NAMALWA (cell line): ENCODE measurements at regions not wholly inside any gene's neighbourhood (a gene's known extent, or its start where the extent isn't known, plus 50 kb on each side); places are given as distances from the start of the nearest gene placed in this dataset.
"Not testable (repeated sequence)": the region's sequence is repeated elsewhere in the genome, so short reads cannot be mapped to it uniquely, and the experiment has no call there.

Experiments
- DNase-seq: peaks from one replicate; pipeline ENCODE4 v3.0.0-alpha.2; 2015; ENCODE audit warnings: low spot score

DNA sequence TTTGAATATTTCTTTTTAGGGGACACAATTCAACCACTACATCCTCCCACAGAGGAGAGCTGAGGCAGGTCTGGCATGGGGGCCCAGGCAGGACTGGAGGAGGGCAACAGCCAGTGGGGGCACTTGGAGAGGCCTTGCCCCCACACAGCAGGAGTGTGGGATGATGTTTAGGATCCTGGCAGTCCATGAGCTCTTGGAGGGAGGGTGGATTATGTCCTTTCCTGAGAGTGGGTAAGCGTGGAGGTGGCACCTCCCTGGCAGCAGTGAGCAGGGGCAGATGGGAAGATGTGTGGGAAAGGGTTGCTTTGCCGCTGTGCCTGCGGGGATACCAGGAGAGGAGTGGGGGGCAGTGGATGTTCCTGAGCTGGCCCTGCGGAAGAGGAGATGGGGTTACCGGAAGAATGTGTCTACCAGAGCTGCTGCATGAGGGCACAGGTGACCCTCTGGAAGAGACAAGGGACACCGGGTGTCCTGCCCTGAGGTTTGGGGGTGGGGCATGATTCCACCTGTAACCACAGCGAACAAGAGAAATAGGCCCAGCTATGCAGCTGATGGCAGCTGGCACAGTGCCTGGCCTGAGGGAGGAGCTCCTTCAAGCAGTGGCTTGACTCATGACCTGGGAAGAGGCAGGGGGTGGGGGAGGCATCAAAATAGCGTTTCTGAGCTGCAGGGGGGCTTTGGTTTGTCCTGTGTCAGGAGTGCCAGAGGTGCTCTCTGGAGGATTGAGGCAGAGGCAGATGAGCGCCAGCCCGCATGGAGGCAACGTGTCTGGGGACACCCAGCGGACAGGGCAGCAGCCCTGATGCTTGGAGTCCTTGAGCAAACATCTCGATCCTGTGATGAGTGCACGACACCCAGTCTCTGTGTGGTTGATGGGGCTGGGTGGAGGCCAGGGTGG is 123.9 kb upstream of the TMPRSS2 start:
- DNase-seq = no peak

DNA sequence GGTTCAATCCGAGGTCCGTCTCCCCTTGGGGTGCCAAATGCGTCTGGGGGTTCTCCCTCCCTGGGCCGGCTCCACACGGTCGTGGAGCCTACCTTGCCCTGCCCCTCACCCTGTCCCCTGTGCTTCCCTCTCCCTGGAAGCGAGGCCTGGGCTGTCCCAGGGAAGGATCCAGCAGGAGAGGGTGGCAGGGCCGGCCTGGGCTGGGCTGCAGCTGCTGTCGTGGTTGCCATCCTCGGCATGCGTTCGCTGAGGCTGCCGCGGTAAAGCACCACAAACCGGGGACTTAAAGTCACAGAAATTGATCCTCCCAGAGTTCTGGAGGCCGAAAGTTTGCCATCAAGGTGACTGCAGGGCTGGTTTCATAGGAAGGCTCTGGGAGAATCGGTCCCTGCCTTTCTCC is 123.0 kb upstream of the TMPRSS2 start:
- no peak for DNase-seq

DNA sequence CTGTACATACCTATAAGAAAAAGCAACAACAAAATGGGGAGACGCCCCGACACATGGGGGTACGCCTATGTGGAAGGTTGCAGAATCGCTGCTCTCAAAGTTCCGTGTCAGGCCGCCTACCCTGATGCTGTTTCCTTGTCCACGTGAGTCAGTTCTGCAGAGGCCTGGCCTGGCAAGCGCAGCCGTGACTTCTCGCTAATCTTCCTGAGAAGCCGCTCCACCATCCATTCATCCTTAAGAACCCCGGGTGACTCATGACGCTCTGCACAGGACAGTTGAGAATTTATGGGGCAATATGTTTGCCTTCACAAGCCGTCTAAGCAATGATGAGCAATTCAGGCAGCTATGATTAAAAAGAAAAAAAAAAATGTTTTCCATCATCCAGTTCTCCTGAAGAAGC is 122.3 kb upstream of the TMPRSS2 start:
- DNase-seq = no peak

DNA sequence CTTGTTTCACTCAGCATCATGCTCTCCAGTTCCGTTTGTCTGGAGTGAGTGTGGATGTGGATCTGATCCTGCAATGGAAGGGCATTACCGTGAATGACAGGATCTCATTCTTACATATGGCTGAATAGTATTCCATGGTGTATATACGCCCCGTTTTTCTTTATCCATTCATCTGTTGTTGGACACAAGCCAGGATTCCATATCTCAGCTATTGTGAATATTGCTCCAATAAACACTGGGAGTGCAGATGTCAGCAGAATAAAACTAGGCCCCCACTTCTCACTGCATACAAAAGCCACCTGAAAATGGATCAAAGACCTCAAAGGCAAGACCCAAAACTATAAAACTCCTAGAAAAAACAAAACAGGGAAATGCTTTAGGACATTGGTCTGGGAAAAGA is 120.3 kb upstream of the TMPRSS2 start:
- DNase-seq = no peak

DNA sequence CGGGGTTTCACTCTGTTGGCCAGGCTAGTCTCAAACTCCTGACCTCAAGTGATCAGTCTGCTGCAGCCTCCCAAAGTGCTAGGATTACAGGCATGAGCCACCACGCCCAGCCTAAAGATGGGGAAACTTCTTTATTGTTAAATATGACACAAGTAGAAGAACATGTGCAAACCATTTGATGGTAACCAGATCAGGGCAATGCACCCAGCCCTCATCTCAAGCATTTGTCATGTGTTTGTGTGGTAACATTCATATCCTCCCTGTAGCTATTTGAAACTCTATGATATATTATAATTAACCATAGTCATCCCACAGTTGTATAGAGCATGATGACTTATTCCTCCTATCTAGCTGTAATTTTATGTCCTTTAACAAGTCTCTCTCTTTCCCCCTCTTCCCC is 119.5 kb upstream of the TMPRSS2 start:
- no peak for DNase-seq

DNA sequence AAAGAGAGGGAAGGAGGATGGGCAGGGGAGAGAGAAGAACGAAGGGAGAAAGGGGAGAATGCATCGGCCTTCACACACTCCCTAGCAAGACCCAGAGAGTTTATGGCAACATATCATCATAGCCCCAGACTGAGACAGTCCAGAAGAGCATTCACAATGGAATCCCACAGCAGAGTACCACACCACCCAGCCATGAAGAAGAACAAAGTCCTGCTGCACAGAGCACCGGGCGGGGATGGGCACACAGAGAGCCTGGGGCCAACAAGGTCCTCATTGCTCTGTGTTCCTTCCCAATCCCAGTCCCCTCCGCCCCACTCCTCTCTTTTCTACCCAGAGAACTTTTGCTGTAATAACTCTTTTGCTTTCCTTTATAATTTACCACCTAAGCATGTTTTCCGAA is 118.1 kb upstream of the TMPRSS2 start:
- DNase-seq = no peak

DNA sequence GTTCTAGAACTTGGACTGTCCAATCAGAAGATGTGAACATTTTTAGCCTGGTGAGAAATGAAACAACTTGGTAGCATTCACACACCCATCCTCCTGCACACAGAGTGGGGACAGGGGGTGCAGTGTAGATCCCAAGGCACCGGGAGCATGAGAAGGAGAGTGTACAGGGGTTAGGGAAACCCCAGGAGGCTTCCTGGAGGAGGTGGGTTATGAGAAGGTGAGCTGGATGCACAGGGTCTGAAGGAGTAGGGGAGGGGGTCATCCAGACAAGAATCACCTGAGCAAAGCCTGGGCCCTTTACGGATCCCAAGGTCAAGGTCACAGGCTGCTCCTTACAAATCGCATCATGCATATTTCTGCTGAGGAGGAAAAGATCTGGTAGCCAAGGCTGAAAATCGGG is 117.5 kb upstream of the TMPRSS2 start:
- no peak for DNase-seq

DNA sequence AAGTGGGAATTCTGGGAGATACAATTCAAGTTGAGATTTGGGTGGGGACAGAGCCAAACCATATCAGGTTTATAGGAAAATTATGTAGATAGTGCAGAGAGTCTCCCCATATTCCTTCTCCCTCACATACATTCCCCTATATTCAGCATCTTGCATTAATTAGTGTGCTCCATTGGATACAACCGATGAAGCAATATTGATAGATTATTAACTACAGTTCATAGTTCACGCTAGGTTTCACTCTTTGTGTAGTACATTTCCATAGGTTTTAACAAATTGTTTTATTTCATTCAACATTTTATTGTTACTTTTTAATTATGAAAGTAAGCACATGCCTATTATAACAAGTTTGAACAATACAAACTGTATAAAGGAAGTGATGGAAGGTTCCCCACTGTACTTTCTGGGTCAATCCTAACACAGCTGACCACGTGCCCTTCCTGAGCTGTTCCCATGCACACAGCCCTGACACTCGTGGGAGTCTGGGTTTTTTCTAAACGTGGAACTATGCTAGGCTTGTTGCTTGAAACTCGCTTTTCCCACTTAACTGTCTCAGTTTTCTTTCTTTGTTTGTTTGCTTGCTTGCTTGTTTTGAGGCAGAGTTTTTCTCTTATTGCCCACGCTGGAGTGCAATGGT is 116.8 kb upstream of the TMPRSS2 start:
- no peak for DNase-seq

DNA sequence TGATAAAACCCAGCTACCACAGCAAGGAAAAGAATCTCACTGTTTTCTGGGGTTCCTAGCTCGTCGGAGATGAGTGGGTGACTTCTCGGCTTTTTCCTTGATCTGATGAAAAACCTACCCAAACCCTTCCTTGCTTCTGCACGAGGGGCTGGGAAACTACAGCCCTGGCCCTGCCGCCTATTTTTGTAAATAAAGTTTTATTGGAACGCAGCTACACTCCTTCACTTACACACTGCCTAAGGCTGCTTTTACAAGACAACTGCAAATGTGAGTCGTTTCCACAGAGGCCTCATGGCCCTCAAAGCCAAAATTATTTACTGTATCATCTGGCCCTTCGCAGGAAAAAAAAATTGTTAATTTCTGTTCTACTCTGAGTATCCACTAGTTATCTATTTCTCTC is 116.0 kb upstream of the TMPRSS2 start:
- DNase-seq = no peak

DNA sequence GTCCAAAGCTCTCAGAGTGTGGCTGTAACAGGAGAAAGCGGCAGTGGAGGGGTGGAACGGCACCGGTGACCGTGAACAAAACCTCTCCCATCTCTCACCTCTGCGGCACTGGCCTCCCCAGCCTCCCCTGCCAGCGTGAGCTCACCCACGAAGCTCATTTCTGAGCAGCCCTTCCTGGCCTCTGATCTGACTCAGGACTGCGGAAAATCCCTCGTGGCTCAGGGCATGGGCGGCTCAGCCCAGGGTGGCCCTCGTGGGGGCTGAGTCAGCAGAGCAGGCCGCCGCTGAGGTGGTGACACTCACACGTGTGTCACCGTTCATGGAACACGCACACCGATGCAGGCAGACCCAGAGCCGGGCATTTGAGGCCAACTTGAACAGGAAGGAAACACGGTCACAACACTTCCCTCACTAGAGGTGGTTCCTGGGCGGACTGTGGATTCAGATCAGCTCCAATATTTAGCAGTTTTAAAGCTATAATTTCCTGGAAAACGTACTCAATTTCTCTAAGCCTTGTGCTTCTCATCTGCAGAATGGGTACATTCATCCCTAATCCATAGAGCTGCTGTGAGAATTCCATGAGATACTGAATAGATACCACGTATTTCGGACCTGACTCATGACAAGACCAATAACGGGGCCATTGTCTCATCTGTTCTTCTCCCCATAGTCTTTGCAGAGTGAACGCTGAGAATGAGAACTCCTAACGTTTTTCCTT is 115.0 kb upstream of the TMPRSS2 start:
- DNase-seq = no peak

DNA sequence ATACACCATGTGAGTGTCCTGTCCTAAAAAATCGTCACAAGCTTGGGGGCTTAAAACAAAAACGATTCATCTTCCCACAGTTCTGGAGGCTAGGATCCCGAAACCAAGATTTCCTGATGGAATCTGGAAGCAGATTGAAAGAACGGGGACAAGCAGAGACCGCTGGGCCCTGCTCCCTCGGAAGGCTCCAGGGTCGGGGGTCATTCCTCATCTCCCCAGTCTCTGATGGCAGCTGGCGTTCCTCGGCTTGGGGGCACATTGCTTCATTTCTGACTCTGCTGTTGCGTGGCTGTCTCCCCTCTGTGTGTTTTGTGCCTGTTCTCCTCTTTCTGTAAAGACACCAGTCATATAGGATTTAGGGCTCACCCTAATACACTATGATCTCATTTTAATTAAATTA is 114.2 kb upstream of the TMPRSS2 start:
- no peak for DNase-seq

DNA sequence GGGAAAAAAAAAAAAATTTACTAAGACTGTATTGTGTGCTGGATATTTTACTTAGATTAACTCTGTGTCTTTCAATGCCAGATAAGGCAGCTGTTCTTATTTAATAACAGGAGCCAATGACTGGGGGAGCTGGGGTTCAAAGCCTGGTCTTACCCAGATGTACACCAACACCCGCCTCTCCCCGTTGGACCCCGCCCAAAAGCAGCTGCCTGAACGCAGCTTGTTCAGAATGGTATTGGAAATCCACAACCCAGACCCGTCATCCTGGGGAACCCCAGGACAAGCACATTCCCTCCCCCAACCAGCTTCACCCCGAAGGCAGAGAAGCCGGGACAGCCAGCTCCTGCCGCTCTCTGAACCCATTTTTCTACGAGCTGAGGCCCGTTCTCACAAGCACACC is 113.6 kb upstream of the TMPRSS2 start:
- DNase-seq = no peak

DNA sequence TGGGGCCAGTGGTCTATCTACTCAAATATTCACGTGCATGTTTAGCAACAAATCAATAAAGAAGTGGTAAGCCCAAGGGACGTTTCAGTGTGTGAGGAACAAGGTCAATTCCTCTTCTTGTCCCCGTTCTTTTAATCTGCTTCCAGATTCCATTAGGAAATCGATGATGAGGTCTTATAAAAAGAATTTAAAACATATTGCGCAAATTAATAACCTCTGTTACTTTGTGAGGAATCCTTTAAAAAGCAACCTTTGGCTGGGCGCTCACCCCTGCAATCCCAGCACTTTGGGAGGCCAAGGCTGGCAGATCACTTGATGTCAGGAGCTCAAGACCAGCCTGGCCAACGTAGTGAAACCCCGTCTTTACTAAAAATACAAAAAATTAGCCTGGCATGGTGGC is 113.0 kb upstream of the TMPRSS2 start:
- DNase-seq = no peak

DNA sequence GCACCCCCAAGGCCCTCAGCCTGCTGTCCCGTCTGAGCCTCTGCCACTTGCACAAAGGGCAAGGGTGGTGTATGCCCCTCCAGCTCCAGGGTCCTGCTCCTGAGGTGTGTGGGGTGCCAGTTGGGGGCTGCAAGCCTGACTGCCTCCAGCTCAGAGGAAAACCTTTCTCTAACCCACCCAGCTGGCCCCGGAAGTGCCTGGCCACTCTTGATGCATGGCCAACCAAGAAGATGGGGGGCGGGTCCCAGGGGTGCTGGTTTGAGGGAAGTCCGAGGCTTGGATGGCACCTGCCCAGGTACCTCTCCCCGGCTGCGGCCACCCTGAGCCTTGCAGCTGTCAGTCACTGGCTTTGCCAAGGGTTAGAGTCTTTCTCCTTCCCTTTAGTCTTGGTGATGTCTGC is 112.6 kb upstream of the TMPRSS2 start:
- DNase-seq = no peak

DNA sequence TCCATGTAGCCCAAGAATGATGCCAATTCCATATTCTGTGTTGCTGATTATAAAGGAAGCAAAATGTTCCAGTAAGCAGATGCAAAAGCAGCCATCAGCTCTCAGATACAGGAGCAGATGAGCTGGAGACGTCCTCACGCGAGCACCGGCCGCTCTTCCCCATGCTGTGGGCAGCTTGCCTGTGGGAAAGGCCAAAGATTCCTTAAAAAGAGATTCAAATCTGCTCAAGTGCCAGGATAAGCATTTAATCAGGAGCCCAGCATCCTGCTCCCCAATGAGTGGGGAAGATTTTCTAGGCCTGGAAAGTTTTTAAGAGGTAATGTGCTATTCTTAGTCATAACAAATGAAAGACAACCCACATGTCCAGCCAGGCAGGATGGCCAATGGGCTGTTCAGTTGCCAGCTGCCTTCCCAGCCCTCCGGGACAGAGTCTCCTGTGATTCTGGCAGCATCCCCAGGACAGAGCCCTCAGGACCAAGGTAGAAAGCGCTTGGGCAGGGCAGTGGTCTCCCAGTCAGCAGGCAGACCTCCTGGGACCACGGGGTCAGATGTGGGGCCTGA is 108.2 kb upstream of the TMPRSS2 start:
- DNase-seq = no peak

DNA sequence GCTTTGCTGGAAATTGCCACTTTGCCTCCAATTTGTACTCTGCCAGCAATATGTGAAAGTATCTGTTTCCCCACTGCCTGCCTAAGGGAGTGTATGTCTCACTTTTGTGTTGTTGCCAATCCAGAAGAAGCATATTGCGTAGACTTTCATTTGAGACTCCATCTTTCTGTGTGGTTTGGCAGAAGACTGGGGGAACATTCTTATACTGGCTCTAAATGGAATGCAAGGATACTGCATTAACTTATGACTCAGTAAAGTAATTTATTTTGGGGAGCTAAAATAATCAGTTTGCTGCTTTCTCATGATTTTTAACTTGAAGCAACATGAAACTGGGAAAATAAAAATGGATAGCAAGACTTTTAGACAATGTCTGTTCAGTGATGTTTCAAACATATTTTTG is 107.7 kb upstream of the TMPRSS2 start:
- DNase-seq = no peak

DNA sequence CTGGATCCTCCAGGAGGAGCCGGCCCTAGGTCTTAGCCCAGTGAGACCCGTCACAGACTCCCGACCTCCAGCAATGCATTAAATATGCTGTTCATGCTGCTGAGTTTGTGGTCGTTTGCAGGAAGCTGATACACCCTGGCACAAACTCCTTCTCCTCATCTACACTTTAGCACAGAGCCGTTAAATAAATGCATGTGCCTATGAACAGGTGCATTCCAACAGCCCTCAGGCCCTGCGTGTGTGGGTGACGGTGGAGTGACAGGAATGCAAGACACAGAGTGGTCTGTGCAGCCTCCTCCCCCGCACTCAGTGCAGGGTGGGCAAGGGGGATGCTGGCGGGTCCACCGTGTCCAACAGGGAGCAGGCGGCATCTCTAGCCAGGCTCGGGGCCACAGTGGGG is 106.6 kb upstream of the TMPRSS2 start:
- DNase-seq = no peak

DNA sequence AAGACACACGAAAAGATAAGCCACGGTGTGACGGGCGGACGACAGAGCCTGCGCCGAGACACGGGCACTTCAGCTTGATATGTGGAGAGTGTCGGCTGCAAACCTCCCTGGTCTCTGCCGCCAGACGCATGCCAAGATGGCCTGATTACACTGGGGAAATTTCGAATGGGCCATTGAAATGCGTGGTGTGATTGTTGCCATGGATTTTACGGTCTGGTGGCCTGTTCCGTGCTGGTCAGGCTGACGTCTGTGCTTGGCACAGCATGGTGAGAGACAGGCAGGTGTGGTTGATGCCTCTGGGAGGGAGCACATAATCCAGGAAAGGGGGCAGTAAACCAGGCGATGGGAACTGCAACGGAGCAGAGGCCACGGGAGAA is 105.6 kb upstream of the TMPRSS2 start:
- no peak for DNase-seq

DNA sequence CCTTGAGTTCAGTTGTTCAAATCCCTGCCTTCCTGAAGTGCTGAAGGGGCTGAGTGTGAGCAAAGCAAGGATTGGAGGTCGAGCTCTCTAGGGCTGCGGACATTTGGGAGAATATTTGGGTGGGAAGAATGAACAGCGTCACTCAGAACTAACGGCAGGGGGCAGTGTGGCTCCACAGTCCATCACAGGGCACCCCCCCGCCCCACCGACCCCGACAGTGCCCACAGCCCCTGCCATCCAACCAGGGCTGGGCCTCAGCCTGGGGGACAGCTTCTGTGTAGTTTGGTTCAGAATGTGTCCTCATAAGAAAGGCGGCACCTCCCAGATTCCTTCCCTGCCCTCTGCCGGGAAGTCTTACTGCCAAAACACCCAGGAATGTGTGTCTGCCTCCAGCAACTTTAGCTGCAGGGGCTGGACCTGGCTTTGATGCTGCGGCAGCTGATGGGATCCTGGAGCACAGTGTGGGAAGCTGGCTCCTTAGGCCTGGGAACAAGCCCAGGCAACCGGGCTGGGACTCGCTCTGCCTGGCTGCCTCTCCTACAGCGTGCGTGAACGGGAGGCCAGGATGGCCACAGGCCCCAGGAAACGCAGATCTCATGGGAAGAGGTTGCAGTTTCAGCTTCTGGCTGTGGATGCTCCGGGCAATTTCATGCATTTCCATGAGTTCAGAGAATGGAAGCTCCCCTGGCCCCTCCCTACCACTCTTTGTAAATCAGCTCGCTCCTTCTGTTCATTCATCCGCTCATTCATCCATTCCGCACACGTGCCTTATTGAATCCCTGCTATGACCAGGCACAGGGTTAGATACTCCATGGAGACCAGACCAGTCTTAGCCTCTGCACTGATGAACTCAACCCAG is 104.9 kb upstream of the TMPRSS2 start:
- DNase-seq = peak; percentile 53

DNA sequence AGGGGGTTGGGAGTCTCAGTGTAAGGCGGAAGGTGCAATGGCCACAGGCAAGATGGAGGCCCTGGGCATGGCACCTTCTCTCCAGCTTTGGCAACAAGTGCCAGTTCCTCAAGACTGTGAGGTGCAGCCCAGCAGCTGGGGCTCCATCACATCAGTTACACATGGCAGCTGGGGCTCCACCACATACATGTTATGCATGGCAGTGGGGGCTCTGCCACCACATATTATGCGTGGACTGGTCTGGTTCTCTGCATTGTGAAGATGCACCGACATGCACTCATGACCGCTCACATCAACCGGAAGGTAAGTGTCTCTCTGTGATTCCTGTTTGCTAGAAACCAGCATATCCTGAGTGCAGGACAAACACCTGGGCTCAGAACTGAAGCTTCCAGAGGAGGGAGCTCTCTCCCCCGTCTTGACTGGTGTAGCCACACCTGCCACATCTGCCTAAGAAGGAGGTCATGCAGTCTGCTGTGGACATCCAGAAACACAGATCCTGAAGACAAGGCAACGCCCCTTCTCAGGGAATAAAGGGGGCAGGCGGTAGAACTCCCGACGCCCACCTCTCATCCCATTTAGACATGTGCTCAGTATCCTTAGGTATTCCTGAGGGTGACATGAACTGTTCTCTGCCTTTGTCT is 104.1 kb upstream of the TMPRSS2 start:
- DNase-seq = peak; percentile 57

DNA sequence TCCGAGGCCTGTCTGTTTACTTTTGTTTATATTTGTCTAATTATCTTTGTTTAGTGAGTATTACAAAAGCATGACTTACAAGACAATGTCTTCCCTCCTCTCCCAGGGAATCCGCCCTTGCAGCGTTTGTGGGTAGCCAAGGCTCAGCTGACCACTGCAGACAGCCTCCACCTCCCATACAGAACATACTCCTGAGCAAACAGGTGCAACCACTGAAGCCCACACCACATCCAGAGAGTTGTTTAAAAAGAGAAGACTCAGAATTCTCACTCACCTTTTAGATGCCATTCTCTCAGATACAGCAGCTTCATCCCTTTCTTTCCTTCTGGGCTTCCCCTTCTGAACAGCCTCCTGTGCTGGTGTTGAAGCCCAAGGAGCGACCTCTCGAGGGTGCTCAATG is 103.5 kb upstream of the TMPRSS2 start:
- no peak for DNase-seq

DNA sequence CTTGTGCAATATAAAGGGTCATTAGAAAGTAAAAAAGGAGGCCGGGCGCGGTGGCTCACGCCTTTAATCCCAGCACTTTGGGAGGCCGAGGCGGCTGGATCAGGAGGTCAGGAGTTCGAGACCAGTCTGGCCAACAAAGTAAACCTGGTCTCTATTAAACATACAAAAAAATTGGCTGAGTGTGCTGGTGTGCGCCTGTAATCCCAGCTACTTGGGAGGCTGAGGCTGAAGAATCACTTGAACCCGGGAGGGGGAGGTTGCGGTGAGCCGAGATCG is 102.8 kb upstream of the TMPRSS2 start:
- DNase-seq = not testable (repeated sequence)
